ENCODE measurements at regions not wholly inside any gene's neighbourhood (a gene's known extent, or its start where the extent isn't known, plus 50 kb on each side); places are given as distances from the start of the nearest gene placed in this dataset.

DNA sequence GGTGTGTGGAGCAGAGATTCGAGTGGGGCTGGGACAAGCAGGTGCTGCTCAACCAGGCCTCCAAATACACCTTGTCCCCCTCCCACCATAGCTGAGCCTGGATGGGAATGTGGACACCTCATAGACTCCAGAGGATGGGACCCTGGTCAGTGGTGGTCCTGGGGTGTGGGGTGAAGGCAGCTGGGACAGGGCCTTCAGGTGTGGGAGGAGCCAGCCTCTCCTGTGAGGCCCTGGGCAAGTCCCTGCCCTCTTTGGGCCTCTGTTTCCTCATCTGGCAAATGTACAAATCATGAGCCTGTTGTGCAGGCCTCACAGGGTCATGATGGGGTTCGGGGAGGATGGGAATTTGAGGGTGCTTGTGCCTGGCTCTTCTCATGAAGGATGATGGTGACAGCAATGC is 362.9 kb upstream of the NUPR2 start:
- ChIA-PET POLR2A (no interaction called here), CTCF (no interaction called here)
- Histone ChIP-seq H3K4me1 (ENCODE audit: control insufficient read depth, insufficient read depth, low read length) (no peaks in the 10 kb centered on the region), H3K36me3 (ENCODE audit: control insufficient read depth, insufficient read depth, low read length) (no peaks in the 10 kb centered on the region), H3K27me3 (ENCODE audit: control insufficient read depth, insufficient read depth, low read length) (no peaks in the 10 kb centered on the region), H3K9me3 (ENCODE audit: control insufficient read depth, insufficient read depth, low read depth, low read length) (peaks cover 3% of the 10 kb centered on the region; the same call in 1 of the 2 replicates), H3K27ac (ENCODE audit: low read length) (no peak overlapping the region), H3K4me3 (ENCODE audit: low read depth in 2 of 2, low read length in 2 of 2) (no peak overlapping the region)
- DNase-seq (ENCODE audit: low read depth, low spot score), result no peak
- BruUV-seq (replicated peaks), result no TSS peak
- ATAC-seq, result no peak
- intact Hi-C loops (cut with micrococcal nuclease; ENCODE audit: unreplicated experiment) (no loop called here), in situ Hi-C loops (cut with HindIII; ENCODE audit: low pct_unique_long_range_greater_than_20kb, low sequenced_read_pairs) (no loop called here)
- TF ChIP-seq POLR2AphosphoS5 (IDR thresholded peaks at IDR 0.05; ENCODE audit: low read depth, low read length) (no peak), TCF7L2 (IDR thresholded peaks at IDR 0.05; ENCODE audit: low read depth, low read length) (no peak), SIN3A (IDR thresholded peaks at IDR 0.05; ENCODE audit: borderline replicate concordance, insufficient read depth, low read depth, low read length) (no peak)
- TF ChIP-seq, protein P1, sequence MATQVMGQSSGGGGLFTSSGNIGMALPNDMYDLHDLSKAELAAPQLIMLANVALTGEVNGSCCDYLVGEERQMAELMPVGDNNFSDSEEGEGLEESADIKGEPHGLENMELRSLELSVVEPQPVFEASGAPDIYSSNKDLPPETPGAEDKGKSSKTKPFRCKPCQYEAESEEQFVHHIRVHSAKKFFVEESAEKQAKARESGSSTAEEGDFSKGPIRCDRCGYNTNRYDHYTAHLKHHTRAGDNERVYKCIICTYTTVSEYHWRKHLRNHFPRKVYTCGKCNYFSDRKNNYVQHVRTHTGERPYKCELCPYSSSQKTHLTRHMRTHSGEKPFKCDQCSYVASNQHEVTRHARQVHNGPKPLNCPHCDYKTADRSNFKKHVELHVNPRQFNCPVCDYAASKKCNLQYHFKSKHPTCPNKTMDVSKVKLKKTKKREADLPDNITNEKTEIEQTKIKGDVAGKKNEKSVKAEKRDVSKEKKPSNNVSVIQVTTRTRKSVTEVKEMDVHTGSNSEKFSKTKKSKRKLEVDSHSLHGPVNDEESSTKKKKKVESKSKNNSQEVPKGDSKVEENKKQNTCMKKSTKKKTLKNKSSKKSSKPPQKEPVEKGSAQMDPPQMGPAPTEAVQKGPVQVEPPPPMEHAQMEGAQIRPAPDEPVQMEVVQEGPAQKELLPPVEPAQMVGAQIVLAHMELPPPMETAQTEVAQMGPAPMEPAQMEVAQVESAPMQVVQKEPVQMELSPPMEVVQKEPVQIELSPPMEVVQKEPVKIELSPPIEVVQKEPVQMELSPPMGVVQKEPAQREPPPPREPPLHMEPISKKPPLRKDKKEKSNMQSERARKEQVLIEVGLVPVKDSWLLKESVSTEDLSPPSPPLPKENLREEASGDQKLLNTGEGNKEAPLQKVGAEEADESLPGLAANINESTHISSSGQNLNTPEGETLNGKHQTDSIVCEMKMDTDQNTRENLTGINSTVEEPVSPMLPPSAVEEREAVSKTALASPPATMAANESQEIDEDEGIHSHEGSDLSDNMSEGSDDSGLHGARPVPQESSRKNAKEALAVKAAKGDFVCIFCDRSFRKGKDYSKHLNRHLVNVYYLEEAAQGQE (IDR thresholded peaks at IDR 0.05; ENCODE audit: insufficient read depth in 1 of 2, low read depth in 2 of 2, low read length in 1 of 2), result no peak
- TF ChIP-seq, protein P2, sequence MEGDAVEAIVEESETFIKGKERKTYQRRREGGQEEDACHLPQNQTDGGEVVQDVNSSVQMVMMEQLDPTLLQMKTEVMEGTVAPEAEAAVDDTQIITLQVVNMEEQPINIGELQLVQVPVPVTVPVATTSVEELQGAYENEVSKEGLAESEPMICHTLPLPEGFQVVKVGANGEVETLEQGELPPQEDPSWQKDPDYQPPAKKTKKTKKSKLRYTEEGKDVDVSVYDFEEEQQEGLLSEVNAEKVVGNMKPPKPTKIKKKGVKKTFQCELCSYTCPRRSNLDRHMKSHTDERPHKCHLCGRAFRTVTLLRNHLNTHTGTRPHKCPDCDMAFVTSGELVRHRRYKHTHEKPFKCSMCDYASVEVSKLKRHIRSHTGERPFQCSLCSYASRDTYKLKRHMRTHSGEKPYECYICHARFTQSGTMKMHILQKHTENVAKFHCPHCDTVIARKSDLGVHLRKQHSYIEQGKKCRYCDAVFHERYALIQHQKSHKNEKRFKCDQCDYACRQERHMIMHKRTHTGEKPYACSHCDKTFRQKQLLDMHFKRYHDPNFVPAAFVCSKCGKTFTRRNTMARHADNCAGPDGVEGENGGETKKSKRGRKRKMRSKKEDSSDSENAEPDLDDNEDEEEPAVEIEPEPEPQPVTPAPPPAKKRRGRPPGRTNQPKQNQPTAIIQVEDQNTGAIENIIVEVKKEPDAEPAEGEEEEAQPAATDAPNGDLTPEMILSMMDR (IDR thresholded peaks at IDR 0.05), result no peak

DNA sequence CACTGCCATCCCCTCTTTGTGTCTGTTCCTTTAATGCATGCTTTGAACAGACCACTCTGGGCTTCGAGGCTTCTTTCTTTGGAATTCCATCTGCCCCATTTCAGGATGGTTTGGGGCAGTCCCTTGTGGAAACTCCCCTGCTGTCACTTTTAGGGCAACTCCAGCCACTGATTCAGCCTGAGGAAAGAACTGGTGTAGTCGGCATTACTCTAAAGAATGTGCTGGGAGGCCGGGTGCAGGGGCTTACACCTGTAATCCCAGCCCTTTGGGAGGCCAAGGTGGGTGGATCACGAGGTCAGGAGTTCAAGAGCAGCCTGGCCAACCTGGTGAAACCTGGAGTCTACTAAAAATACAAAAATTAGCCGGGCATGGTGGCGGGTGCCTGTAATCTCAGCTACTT is 358.1 kb upstream of the NUPR2 start:
- CTCF ChIA-PET, result no interaction called here
- TF ChIP-seq, protein P1 (IDR thresholded peaks at IDR 0.05; ENCODE audit: insufficient read depth in 1 of 2, low read depth in 2 of 2, low read length in 1 of 2), result no peak
- TF ChIP-seq TCF7L2 (IDR thresholded peaks at IDR 0.05; ENCODE audit: low read depth, low read length) (no peak), SIN3A (IDR thresholded peaks at IDR 0.05; ENCODE audit: borderline replicate concordance, insufficient read depth, low read depth, low read length) (no peak), POLR2AphosphoS5 (IDR thresholded peaks at IDR 0.05; ENCODE audit: low read depth, low read length) (no peak)
- TF ChIP-seq, protein P2 (IDR thresholded peaks at IDR 0.05), result no peak
- peaks cover 15% of the 10 kb centered on the region; the same call in 1 of the 2 replicates for H3K9me3 ChIP-seq (ENCODE audit: control insufficient read depth, insufficient read depth, low read depth, low read length)
- H3K4me3 ChIP-seq (ENCODE audit: low read depth in 2 of 2, low read length in 2 of 2), result no peak overlapping the region
- H3K36me3 ChIP-seq (ENCODE audit: control insufficient read depth, insufficient read depth, low read length), result no peaks in the 10 kb centered on the region
- H3K4me1 ChIP-seq (ENCODE audit: control insufficient read depth, insufficient read depth, low read length), result no peaks in the 10 kb centered on the region
- no peak for DNase-seq (ENCODE audit: low read depth, low spot score)
- no peak overlapping the region for H3K27ac ChIP-seq (ENCODE audit: low read length)
- intact Hi-C loops (cut with micrococcal nuclease; ENCODE audit: unreplicated experiment), result no loop called here
- no TSS peak for BruUV-seq (replicated peaks)
- ATAC-seq, result no peak
- H3K27me3 ChIP-seq (ENCODE audit: control insufficient read depth, insufficient read depth, low read length), result no peaks in the 10 kb centered on the region
- in situ Hi-C loops (cut with HindIII; ENCODE audit: low pct_unique_long_range_greater_than_20kb, low sequenced_read_pairs), result no loop called here
- POLR2A ChIA-PET, result no interaction called here
